Activated CD4-positive, alpha-beta T cell treated with anti-CD3 and anti-CD28 coated beads, Interleukin-2, amount 10 ng/mL, durations not matched to agents 24 days and 14 days (primary cell): ENCODE measurements at regions not wholly inside any gene's neighbourhood (a gene's known extent, or its start where the extent isn't known, plus 50 kb on each side); places are given as distances from the start of the nearest gene placed in this dataset.

Experiments used
- DNase-seq: peaks from one replicate; pipeline ENCODE4 v3.0.0; 2022
- H3K27ac Mint-ChIP-seq: one replicate; pipeline ENCODE4 v1.8.0; 2022; ENCODE audit warnings: mild to moderate bottlenecking, mixed read lengths
- H3K27me3 Mint-ChIP-seq: one replicate; pipeline ENCODE4 v1.8.0; 2022; ENCODE audit warnings: mixed read lengths
- H3K36me3 Mint-ChIP-seq: one replicate; pipeline ENCODE4 v1.8.0; 2022; ENCODE audit warnings: low read depth, mild to moderate bottlenecking, mixed read lengths
- H3K4me1 Mint-ChIP-seq: one replicate; pipeline ENCODE4 v1.8.0; 2021; ENCODE audit warnings: mixed read lengths
- H3K4me3 Mint-ChIP-seq: one replicate; pipeline ENCODE4 v1.8.0; 2022; ENCODE audit warnings: mild to moderate bottlenecking, moderate library complexity, mixed read lengths
- H3K9me3 Mint-ChIP-seq: one replicate; pipeline ENCODE4 v1.8.0; 2021; ENCODE audit warnings: mixed read lengths
- intact Hi-C: fragments of 100-400 bp; cut with micrococcal nuclease; formaldehyde crosslinking; loops from one replicate; pipeline ENCODE4 v1.15.1; 2023

GRCh38 chr6:168222115-168223043, 97.2 kb downstream of the DACT2 start:
- intact Hi-C loops: no loop called here
- Mint-ChIP-seq H3K36me3 (no peaks in the 10 kb centered on the region), H3K9me3 (no peaks in the 10 kb centered on the region), H3K27me3 (peaks cover 7% of the 10 kb centered on the region), H3K4me3 (no peak overlapping the region), H3K27ac (no peak overlapping the region), H3K4me1 (peaks cover 3% of the 10 kb centered on the region)
- no peak for DNase-seq

- Mint-ChIP-seq H3K9me3 (no peaks in the 10 kb centered on the region), H3K36me3 (no peaks in the 10 kb centered on the region), H3K4me3 (no peak overlapping the region), H3K27me3 (peaks cover 4% of the 10 kb centered on the region), H3K4me1 (peaks cover 3% of the 10 kb centered on the region), H3K27ac (no peak overlapping the region)
- intact Hi-C loops: no loop called here
- no peak for DNase-seq
Observed at GRCh38 chr6:168221497-168222079, 98.0 kb downstream of the DACT2 start.

- Mint-ChIP-seq H3K36me3 (no peaks in the 10 kb centered on the region), H3K27ac (no peak overlapping the region), H3K4me3 (no peak overlapping the region), H3K9me3 (no peaks in the 10 kb centered on the region), H3K27me3 (peaks cover 4% of the 10 kb centered on the region), H3K4me1 (peaks cover 3% of the 10 kb centered on the region)
- DNase-seq: no peak
- intact Hi-C loops: no loop called here
Observed at GRCh38 chr6:168221000-168221399, 98.6 kb downstream of the DACT2 start.

DNA sequence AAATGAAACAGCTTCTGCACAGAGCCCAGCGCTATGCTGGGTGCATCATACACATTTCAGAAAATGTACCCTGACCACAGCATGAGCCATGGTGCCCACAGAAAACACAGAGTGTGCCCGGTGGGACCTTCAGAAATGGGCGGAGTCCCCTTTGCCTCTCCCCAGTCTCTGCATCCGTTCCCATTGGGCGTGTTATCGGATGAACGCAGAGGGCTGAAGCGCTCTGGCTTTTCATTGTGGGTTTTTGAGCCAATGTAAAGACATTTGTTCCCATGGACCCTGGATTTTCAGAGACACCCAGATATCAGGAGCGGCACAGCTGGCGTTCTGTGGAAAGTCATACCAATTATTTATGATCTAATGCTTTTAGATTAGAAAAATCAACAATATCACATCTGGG, 99.8 kb downstream of the DACT2 start:
- Mint-ChIP-seq H3K4me1 (peaks cover 3% of the 10 kb centered on the region), H3K27ac (no peak overlapping the region), H3K27me3 (peaks cover 2% of the 10 kb centered on the region), H3K4me3 (no peak overlapping the region), H3K36me3 (no peaks in the 10 kb centered on the region), H3K9me3 (no peaks in the 10 kb centered on the region)
- DNase-seq: no peak
- intact Hi-C loops: no loop called here

DNA sequence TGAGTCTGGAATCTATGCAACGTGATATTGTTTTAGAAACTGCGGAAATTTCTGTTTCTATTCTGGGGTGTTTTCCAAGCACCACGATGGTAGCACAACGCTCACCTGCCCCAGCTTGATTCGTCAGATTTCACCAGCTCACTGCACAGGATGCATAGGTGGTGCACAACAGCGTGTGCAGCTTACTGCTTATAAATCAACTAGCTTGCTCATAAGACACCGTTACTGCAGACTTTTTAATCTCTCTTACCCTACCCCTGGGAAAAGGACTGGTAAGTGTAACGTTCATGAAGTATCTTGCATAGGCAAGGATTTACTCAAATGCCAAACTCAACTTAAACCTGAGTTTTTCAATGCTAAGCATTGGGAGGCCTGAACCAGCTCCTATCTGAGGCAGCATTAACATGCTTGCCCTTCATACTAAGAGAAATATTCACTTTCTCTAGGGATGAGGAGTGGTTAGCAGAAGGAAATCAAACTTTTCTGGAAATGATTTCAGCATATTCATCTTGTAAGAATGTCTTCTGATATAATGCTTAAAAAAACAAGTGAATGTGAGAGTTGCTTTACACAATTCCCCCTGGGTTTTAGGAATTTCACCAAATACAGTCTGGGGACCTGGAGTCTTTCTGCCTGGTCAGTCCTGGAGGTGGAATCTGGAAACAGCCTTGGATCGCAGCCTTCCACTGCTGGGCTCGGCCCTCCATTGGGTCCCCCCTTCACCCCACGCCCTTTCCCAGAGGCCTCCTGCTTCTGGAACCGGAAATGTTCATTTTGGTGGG, 100.6 kb downstream of the DACT2 start:
- DNase-seq: no peak
- intact Hi-C loops: no loop called here
- H3K27me3 Mint-ChIP-seq: no peaks in the 10 kb centered on the region
- H3K4me1 Mint-ChIP-seq: peaks cover 3% of the 10 kb centered on the region
- H3K4me3 Mint-ChIP-seq: no peak overlapping the region
- H3K36me3 Mint-ChIP-seq: no peaks in the 10 kb centered on the region
- no peaks in the 10 kb centered on the region for H3K9me3 Mint-ChIP-seq
- H3K27ac Mint-ChIP-seq: no peak overlapping the region

DNA sequence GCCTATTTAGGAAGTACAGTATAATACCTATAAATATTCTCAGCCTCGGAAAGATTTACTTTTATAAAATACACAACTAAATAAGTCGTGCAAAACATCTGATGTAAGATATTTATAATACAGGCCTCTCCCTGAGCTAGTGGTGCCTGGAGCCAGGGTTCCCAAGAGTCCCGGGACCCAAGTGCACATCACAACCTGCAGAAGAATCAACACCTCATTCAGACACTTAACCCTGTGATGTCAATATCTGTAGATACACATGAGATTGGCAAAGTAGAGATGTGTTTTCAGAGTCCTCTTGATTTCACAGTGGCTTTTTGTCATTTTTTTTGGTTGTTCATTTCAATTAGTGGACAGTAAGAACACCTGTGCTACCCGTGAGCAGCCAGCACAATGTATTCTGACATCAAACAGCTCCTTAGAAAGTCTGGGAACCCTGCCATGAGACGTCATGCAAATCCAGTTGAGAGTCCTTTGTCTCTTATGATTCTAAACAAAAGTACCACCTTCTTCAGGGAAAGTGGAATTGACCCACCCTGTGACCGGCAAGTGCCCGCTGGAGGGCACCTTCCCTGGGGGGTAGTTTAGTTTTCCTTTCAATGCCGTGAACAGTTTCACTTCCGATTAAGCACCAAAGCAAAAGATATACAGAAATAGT, 101.6 kb downstream of the DACT2 start:
- H3K27ac Mint-ChIP-seq: no peak overlapping the region
- H3K9me3 Mint-ChIP-seq: no peaks in the 10 kb centered on the region
- H3K4me3 Mint-ChIP-seq: no peak overlapping the region
- intact Hi-C loops: no loop called here
- no peaks in the 10 kb centered on the region for H3K27me3 Mint-ChIP-seq
- H3K36me3 Mint-ChIP-seq: no peaks in the 10 kb centered on the region
- H3K4me1 Mint-ChIP-seq: peaks cover 3% of the 10 kb centered on the region
- no peak for DNase-seq

GRCh38 chr6:168217216-168217879, 102.2 kb downstream of the DACT2 start:
- no peaks in the 10 kb centered on the region for H3K36me3 Mint-ChIP-seq
- no peaks in the 10 kb centered on the region for H3K9me3 Mint-ChIP-seq
- no peaks in the 10 kb centered on the region for H3K27me3 Mint-ChIP-seq
- H3K4me1 Mint-ChIP-seq: peaks cover 3% of the 10 kb centered on the region
- no peak overlapping the region for H3K27ac Mint-ChIP-seq
- intact Hi-C loops: no loop called here
- H3K4me3 Mint-ChIP-seq: no peak overlapping the region
- no peak for DNase-seq

DNA sequence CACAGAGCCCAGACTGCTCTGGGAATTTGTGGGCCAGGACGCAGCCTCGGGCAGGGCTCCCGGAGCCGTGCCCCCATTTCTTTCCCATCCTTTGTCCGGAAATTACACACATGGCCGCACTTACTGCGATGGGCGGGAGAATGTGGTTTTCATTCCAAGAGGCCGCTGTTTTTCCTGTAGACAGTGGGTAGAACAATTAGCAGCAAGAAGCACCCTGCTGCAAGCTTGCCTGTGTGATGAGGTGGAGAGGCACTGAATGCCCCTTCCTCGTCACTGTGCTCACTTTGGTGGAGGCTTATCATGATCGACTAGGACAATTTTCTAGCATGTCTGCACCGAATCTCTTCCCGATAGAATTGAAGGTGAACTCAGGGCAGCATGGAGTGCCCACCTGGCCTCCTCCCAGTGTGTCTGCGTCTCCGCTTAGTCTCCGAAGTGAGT, 102.8 kb downstream of the DACT2 start:
- DNase-seq: no peak
- no peaks in the 10 kb centered on the region for H3K27me3 Mint-ChIP-seq
- intact Hi-C loops: no loop called here
- no peak overlapping the region for H3K27ac Mint-ChIP-seq
- H3K4me1 Mint-ChIP-seq: peaks cover 3% of the 10 kb centered on the region
- no peaks in the 10 kb centered on the region for H3K9me3 Mint-ChIP-seq
- H3K4me3 Mint-ChIP-seq: no peak overlapping the region
- no peaks in the 10 kb centered on the region for H3K36me3 Mint-ChIP-seq

DNA sequence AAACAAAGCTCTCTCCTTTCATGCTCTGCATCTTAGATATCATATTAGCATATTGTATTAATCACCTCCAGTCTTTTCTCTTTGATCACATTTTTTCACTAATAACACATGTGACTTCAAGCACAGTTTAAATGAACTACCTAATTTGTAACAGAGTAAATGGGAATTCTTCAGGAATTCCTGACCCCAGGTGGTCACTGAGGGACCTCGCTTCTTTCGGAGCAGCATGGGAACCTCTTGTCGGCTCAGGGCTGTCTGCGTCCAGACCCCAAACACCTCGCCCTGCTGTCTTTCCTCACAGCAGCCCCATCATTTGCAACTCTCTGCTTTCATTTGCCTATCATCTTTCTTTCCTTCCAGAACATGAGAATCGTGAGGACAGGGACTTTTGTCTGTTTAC, 103.5 kb downstream of the DACT2 start:
- H3K9me3 Mint-ChIP-seq: no peaks in the 10 kb centered on the region
- no peak for DNase-seq
- intact Hi-C loops: no loop called here
- H3K4me3 Mint-ChIP-seq: no peak overlapping the region
- no peak overlapping the region for H3K27ac Mint-ChIP-seq
- H3K27me3 Mint-ChIP-seq: no peaks in the 10 kb centered on the region
- H3K36me3 Mint-ChIP-seq: no peaks in the 10 kb centered on the region
- peaks cover 3% of the 10 kb centered on the region for H3K4me1 Mint-ChIP-seq

DNA sequence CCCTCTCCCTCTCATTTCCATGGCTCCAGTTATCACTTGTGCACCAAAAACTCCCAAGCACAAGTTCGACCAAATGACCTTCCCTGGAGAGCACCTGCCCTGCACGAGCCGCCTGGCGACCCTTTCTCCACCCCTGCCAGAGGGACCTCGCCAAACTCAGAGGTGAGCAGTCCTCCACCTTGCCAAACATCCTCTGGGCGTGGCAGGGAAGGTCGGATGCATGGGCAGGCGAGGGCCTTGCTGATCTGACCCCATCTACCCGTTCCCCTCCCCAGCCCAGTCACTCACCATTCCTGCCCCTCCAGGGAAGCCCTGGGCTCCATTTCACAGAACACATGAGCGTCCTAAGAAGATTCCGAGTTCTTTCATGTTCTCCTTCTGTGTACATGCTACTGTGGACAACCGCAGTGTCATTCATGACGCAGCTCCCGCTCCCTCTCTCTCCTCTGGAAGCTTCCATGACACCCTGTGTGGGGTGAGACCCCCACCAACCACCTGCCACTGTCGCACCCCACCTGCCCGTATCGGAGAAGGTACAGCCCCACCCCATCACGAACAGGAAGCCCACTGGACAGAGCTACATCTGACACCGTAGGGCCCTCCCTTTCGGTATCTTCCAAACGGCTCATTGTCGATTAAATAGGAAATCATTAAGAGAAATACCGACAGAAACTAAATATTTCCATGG, 104.3 kb downstream of the DACT2 start:
- DNase-seq: no peak
- H3K4me1 Mint-ChIP-seq: no peaks in the 10 kb centered on the region
- no peaks in the 10 kb centered on the region for H3K27me3 Mint-ChIP-seq
- no peaks in the 10 kb centered on the region for H3K36me3 Mint-ChIP-seq
- intact Hi-C loops: no loop called here
- no peaks in the 10 kb centered on the region for H3K9me3 Mint-ChIP-seq
- H3K27ac Mint-ChIP-seq: no peak overlapping the region
- no peak overlapping the region for H3K4me3 Mint-ChIP-seq

DNA sequence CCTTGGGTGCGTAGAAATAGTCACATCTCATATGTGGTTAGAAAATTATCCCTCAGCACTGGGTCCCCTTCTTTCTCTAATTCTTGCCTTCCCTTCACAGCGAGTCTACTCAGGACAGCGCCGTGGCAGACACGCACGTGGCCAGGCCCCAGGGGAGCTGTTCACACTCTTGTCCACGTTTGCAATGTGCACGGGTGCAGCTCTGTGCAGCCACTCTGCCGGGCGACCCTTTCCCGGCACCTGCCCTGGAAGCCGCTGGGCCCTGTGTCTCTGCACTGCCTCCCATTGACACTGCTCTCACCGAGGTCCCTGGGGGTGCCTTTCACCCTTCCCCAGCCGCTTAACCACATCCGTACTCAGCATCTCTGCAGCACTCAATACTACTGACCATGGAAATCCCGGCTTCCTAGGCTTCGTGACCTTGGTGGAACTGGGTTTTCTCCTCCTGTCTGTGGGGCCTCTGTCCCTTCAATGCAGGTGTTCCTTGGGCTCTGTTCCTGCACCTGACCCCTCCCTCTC, 104.9 kb downstream of the DACT2 start:
- Mint-ChIP-seq H3K27ac (no peak overlapping the region), H3K36me3 (no peaks in the 10 kb centered on the region), H3K4me1 (no peaks in the 10 kb centered on the region), H3K4me3 (no peak overlapping the region), H3K9me3 (no peaks in the 10 kb centered on the region), H3K27me3 (no peaks in the 10 kb centered on the region)
- DNase-seq: no peak
- intact Hi-C loops: no loop called here

GRCh38 chr6:168213121-168213524, 106.5 kb downstream of the DACT2 start:
- intact Hi-C loops: no loop called here
- Mint-ChIP-seq H3K27ac (no peak overlapping the region), H3K4me1 (no peaks in the 10 kb centered on the region), H3K9me3 (no peaks in the 10 kb centered on the region), H3K27me3 (no peaks in the 10 kb centered on the region), H3K4me3 (no peak overlapping the region), H3K36me3 (no peaks in the 10 kb centered on the region)
- no peak for DNase-seq

GRCh38 chr6:168212362-168212761, 107.2 kb downstream of the DACT2 start:
- Mint-ChIP-seq H3K4me3 (no peak overlapping the region), H3K27me3 (no peaks in the 10 kb centered on the region), H3K27ac (no peak overlapping the region), H3K4me1 (no peaks in the 10 kb centered on the region), H3K9me3 (no peaks in the 10 kb centered on the region), H3K36me3 (no peaks in the 10 kb centered on the region)
- no peak for DNase-seq
- intact Hi-C loops: no loop called here
